ENCODE measurements at regions not wholly inside any gene's neighbourhood (a gene's known extent, or its start where the extent isn't known, plus 50 kb on each side); places are given as distances from the start of the nearest gene placed in this dataset.

GRCh38 chr4:178275671-178276360 lies 833.6 kb upstream of the AGA start:
- peaks cover 5% of the 10 kb centered on the region for H3K9me3 Mint-ChIP-seq
- no peaks in the 10 kb centered on the region for H3K27me3 Mint-ChIP-seq (ENCODE audit: low read depth)
- no peak overlapping the region for H3K4me3 Mint-ChIP-seq (ENCODE audit: low read depth)
- no peak overlapping the region for H3K27ac Mint-ChIP-seq
- H3K4me1 Mint-ChIP-seq (ENCODE audit: low read depth), result no peaks in the 10 kb centered on the region
- no peak for DNase-seq (ENCODE audit: low spot score)
- intact Hi-C loops (cut with micrococcal nuclease), result no loop called here
- no peaks in the 10 kb centered on the region for H3K36me3 Mint-ChIP-seq (ENCODE audit: low read depth)

GRCh38 chr4:178280362-178280761 lies 838.1 kb upstream of the AGA start:
- H3K27me3 Mint-ChIP-seq (ENCODE audit: low read depth), result no peaks in the 10 kb centered on the region
- intact Hi-C loops (cut with micrococcal nuclease), result no loop called here
- H3K4me1 Mint-ChIP-seq (ENCODE audit: low read depth), result no peaks in the 10 kb centered on the region
- H3K27ac Mint-ChIP-seq, result no peak overlapping the region
- H3K4me3 Mint-ChIP-seq (ENCODE audit: low read depth), result no peak overlapping the region
- no peaks in the 10 kb centered on the region for H3K36me3 Mint-ChIP-seq (ENCODE audit: low read depth)
- DNase-seq (ENCODE audit: low spot score), result no peak
- peaks cover 7% of the 10 kb centered on the region for H3K9me3 Mint-ChIP-seq

- intact Hi-C loops (cut with micrococcal nuclease), result no loop called here
- Mint-ChIP-seq H3K4me1 (ENCODE audit: low read depth) (no peaks in the 10 kb centered on the region), H3K4me3 (ENCODE audit: low read depth) (no peak overlapping the region), H3K9me3 (peaks cover 10% of the 10 kb centered on the region), H3K27ac (no peak overlapping the region), H3K27me3 (ENCODE audit: low read depth) (no peaks in the 10 kb centered on the region), H3K36me3 (ENCODE audit: low read depth) (no peaks in the 10 kb centered on the region)
- no peak for DNase-seq (ENCODE audit: low spot score)
Measured at GRCh38 chr4:178288462-178288861, 846.2 kb upstream of the AGA start.

GRCh38 chr4:178293601-178294000 lies 851.4 kb upstream of the AGA start:
- H3K4me1 Mint-ChIP-seq (ENCODE audit: low read depth), result no peaks in the 10 kb centered on the region

GRCh38 chr4:178296669-178297068 lies 854.4 kb upstream of the AGA start:
- H3K27ac Mint-ChIP-seq, result no peak overlapping the region
- peaks cover 18% of the 10 kb centered on the region for H3K9me3 Mint-ChIP-seq
- no peak for DNase-seq (ENCODE audit: low spot score)
- H3K4me3 Mint-ChIP-seq (ENCODE audit: low read depth), result no peak overlapping the region
- no peaks in the 10 kb centered on the region for H3K36me3 Mint-ChIP-seq (ENCODE audit: low read depth)
- H3K4me1 Mint-ChIP-seq (ENCODE audit: low read depth), result no peaks in the 10 kb centered on the region
- no peaks in the 10 kb centered on the region for H3K27me3 Mint-ChIP-seq (ENCODE audit: low read depth)
- intact Hi-C loops (cut with micrococcal nuclease), result no loop called here

More at GRCh38 chr4:178293601-178294000, 851.4 kb upstream of the AGA start:
- intact Hi-C loops (cut with micrococcal nuclease), result no loop called here
- H3K4me3 Mint-ChIP-seq (ENCODE audit: low read depth), result no peak overlapping the region
- peaks cover 21% of the 10 kb centered on the region for H3K9me3 Mint-ChIP-seq
- no peaks in the 10 kb centered on the region for H3K27me3 Mint-ChIP-seq (ENCODE audit: low read depth)
- no peak for DNase-seq (ENCODE audit: low spot score)
- no peaks in the 10 kb centered on the region for H3K36me3 Mint-ChIP-seq (ENCODE audit: low read depth)
- H3K27ac Mint-ChIP-seq, result no peak overlapping the region

- Mint-ChIP-seq H3K4me1 (ENCODE audit: low read depth) (no peaks in the 10 kb centered on the region), H3K9me3 (no peaks in the 10 kb centered on the region), H3K27ac (no peak overlapping the region), H3K4me3 (ENCODE audit: low read depth) (no peak overlapping the region), H3K27me3 (ENCODE audit: low read depth) (no peaks in the 10 kb centered on the region), H3K36me3 (ENCODE audit: low read depth) (no peaks in the 10 kb centered on the region)
- no peak for DNase-seq (ENCODE audit: low spot score)
- intact Hi-C loops (cut with micrococcal nuclease), result no loop called here
Measured at GRCh38 chr4:178306565-178306964, 864.3 kb upstream of the AGA start.

GRCh38 chr4:178309890-178310289 lies 867.7 kb upstream of the AGA start:
- DNase-seq (ENCODE audit: low spot score), result no peak
- Mint-ChIP-seq H3K36me3 (ENCODE audit: low read depth) (no peaks in the 10 kb centered on the region), H3K4me1 (ENCODE audit: low read depth) (no peaks in the 10 kb centered on the region), H3K27ac (no peak overlapping the region), H3K9me3 (no peaks in the 10 kb centered on the region), H3K27me3 (ENCODE audit: low read depth) (no peaks in the 10 kb centered on the region), H3K4me3 (ENCODE audit: low read depth) (no peak overlapping the region)
- intact Hi-C loops (cut with micrococcal nuclease), result no loop called here

- Mint-ChIP-seq H3K9me3 (peaks cover under 1% of the 10 kb centered on the region), H3K4me3 (ENCODE audit: low read depth) (no peak overlapping the region), H3K4me1 (ENCODE audit: low read depth) (no peaks in the 10 kb centered on the region), H3K27me3 (ENCODE audit: low read depth) (no peaks in the 10 kb centered on the region), H3K36me3 (ENCODE audit: low read depth) (no peaks in the 10 kb centered on the region), H3K27ac (no peak overlapping the region)
- DNase-seq (ENCODE audit: low spot score), result no peak
- intact Hi-C loops (cut with micrococcal nuclease), result no loop called here
Measured at GRCh38 chr4:178311997-178312396, 869.8 kb upstream of the AGA start.

- DNase-seq (ENCODE audit: low spot score), result no peak
- intact Hi-C loops (cut with micrococcal nuclease), result no loop called here
- Mint-ChIP-seq H3K27ac (no peak overlapping the region), H3K9me3 (peaks cover 6% of the 10 kb centered on the region), H3K36me3 (ENCODE audit: low read depth) (no peaks in the 10 kb centered on the region), H3K27me3 (ENCODE audit: low read depth) (no peaks in the 10 kb centered on the region), H3K4me1 (ENCODE audit: low read depth) (no peaks in the 10 kb centered on the region), H3K4me3 (ENCODE audit: low read depth) (no peak overlapping the region)
Measured at GRCh38 chr4:178314287-178314686, 872.0 kb upstream of the AGA start.

GRCh38 chr4:178316211-178316610 lies 874.0 kb upstream of the AGA start:
- Mint-ChIP-seq H3K4me1 (ENCODE audit: low read depth) (no peaks in the 10 kb centered on the region), H3K27me3 (ENCODE audit: low read depth) (no peaks in the 10 kb centered on the region), H3K36me3 (ENCODE audit: low read depth) (no peaks in the 10 kb centered on the region), H3K4me3 (ENCODE audit: low read depth) (no peak overlapping the region), H3K27ac (no peak overlapping the region), H3K9me3 (peaks cover 14% of the 10 kb centered on the region)
- intact Hi-C loops (cut with micrococcal nuclease), result no loop called here
- no peak for DNase-seq (ENCODE audit: low spot score)

GRCh38 chr4:178320003-178320402 lies 877.8 kb upstream of the AGA start:
- no peaks in the 10 kb centered on the region for H3K4me1 Mint-ChIP-seq (ENCODE audit: low read depth)
- no peak overlapping the region for H3K4me3 Mint-ChIP-seq (ENCODE audit: low read depth)

GRCh38 chr4:178322524-178323183 lies 880.4 kb upstream of the AGA start:
- H3K4me1 Mint-ChIP-seq (ENCODE audit: low read depth), result no peaks in the 10 kb centered on the region
- no peak for DNase-seq (ENCODE audit: low spot score)
- H3K27ac Mint-ChIP-seq, result no peak overlapping the region
- no peaks in the 10 kb centered on the region for H3K27me3 Mint-ChIP-seq (ENCODE audit: low read depth)
- H3K4me3 Mint-ChIP-seq (ENCODE audit: low read depth), result no peak overlapping the region
- H3K9me3 Mint-ChIP-seq, result peaks cover 27% of the 10 kb centered on the region
- intact Hi-C loops (cut with micrococcal nuclease), result no loop called here
- no peaks in the 10 kb centered on the region for H3K36me3 Mint-ChIP-seq (ENCODE audit: low read depth)

More at GRCh38 chr4:178320003-178320402, 877.8 kb upstream of the AGA start:
- no peak for DNase-seq (ENCODE audit: low spot score)
- Mint-ChIP-seq H3K27ac (no peak overlapping the region), H3K27me3 (ENCODE audit: low read depth) (no peaks in the 10 kb centered on the region), H3K9me3 (peaks cover 26% of the 10 kb centered on the region), H3K36me3 (ENCODE audit: low read depth) (no peaks in the 10 kb centered on the region)
- intact Hi-C loops (cut with micrococcal nuclease), result no loop called here

GRCh38 chr4:178329226-178329872 lies 887.1 kb upstream of the AGA start:
- Mint-ChIP-seq H3K27ac (no peak overlapping the region), H3K36me3 (ENCODE audit: low read depth) (no peaks in the 10 kb centered on the region), H3K9me3 (peaks cover 18% of the 10 kb centered on the region), H3K4me1 (ENCODE audit: low read depth) (no peaks in the 10 kb centered on the region), H3K27me3 (ENCODE audit: low read depth) (no peaks in the 10 kb centered on the region), H3K4me3 (ENCODE audit: low read depth) (no peak overlapping the region)
- DNase-seq (ENCODE audit: low spot score), result no peak
- intact Hi-C loops (cut with micrococcal nuclease), result no loop called here

All from activated T-helper 2 cell treated with anti-CD3 and anti-CD28 coated beads, Interferon-gamma antibody, Interleukin-2, Interleukin-4, amounts not matched to agents 10 μg/mL and 5 μg/mL and 100 μg/mL, durations not matched to agents 14 hours and 24 hours and 36 hours (primary cell).